ENCODE measurements at regions not wholly inside any gene's neighbourhood (a gene's known extent, or its start where the extent isn't known, plus 50 kb on each side); places are given as distances from the start of the nearest gene placed in this dataset.

- H3K4me1 Mint-ChIP-seq (ENCODE audit: low read depth): no peaks in the 10 kb centered on the region
- CTCF ChIA-PET: no interaction called here
- POLR2A ChIA-PET: no interaction called here
- intact Hi-C loops (cut with micrococcal nuclease): no loop called here
- no peaks in the 10 kb centered on the region for H3K36me3 Mint-ChIP-seq
- H3K27ac Mint-ChIP-seq: no peak overlapping the region
- no peaks in the 10 kb centered on the region for H3K27me3 Mint-ChIP-seq
- no peaks in the 10 kb centered on the region for H3K9me3 Mint-ChIP-seq
- DNase-seq: no peak
- H3K4me3 Mint-ChIP-seq: no peak overlapping the region
These were observed 2084.5 kb downstream of the MRPL39 start for GRCh38 chr21:23522751-23523150.

GRCh38 chr21:23507501-23507900 lies 2099.8 kb downstream of the MRPL39 start:
- Mint-ChIP-seq H3K36me3 (no peaks in the 10 kb centered on the region), H3K9me3 (no peaks in the 10 kb centered on the region), H3K27me3 (no peaks in the 10 kb centered on the region), H3K27ac (no peak overlapping the region), H3K4me1 (ENCODE audit: low read depth) (no peaks in the 10 kb centered on the region), H3K4me3 (no peak overlapping the region)
- CTCF ChIA-PET: no interaction called here
- intact Hi-C loops (cut with micrococcal nuclease): no loop called here
- no peak for DNase-seq
- POLR2A ChIA-PET: no interaction called here

- peaks cover 19% of the 10 kb centered on the region for H3K9me3 Mint-ChIP-seq
- H3K27me3 Mint-ChIP-seq: no peaks in the 10 kb centered on the region
- no peaks in the 10 kb centered on the region for H3K36me3 Mint-ChIP-seq
- intact Hi-C loops (cut with micrococcal nuclease): no loop called here
- no peaks in the 10 kb centered on the region for H3K4me1 Mint-ChIP-seq (ENCODE audit: low read depth)
- H3K4me3 Mint-ChIP-seq: no peak overlapping the region
- H3K27ac Mint-ChIP-seq: no peak overlapping the region
- no peak for DNase-seq
- CTCF ChIA-PET: interaction anchor here (0.6 kb wide), 1 partner anchor 1884 kb away, joined by 4 read pairs; no protein-coding TSS in a partner anchor
- POLR2A ChIA-PET: no interaction called here
These were observed 2110.6 kb downstream of the MRPL39 start for GRCh38 chr21:23496729-23497128.

- CTCF ChIA-PET: no interaction called here
- POLR2A ChIA-PET: no interaction called here
- H3K4me3 Mint-ChIP-seq: no peak overlapping the region
- H3K4me1 Mint-ChIP-seq (ENCODE audit: low read depth): no peaks in the 10 kb centered on the region
- intact Hi-C loops (cut with micrococcal nuclease): no loop called here
- DNase-seq: no peak
- H3K9me3 Mint-ChIP-seq: peaks cover 1% of the 10 kb centered on the region
- H3K27ac Mint-ChIP-seq: no peak overlapping the region
- H3K27me3 Mint-ChIP-seq: no peaks in the 10 kb centered on the region
- no peaks in the 10 kb centered on the region for H3K36me3 Mint-ChIP-seq
These were observed 2119.0 kb downstream of the MRPL39 start for GRCh38 chr21:23488245-23488644.

- intact Hi-C loops (cut with micrococcal nuclease): no loop called here
- no peaks in the 10 kb centered on the region for H3K27me3 Mint-ChIP-seq
- H3K36me3 Mint-ChIP-seq: no peaks in the 10 kb centered on the region
- ChIA-PET CTCF (no interaction called here), POLR2A (no interaction called here)
- H3K4me3 Mint-ChIP-seq: no peak overlapping the region
- H3K9me3 Mint-ChIP-seq: peaks cover 2% of the 10 kb centered on the region
- no peaks in the 10 kb centered on the region for H3K4me1 Mint-ChIP-seq (ENCODE audit: low read depth)
- DNase-seq: no peak
- H3K27ac Mint-ChIP-seq: no peak overlapping the region
These were observed 2126.6 kb downstream of the MRPL39 start for GRCh38 chr21:23480591-23481270.

- no peak for DNase-seq
- no peak overlapping the region for H3K27ac Mint-ChIP-seq
These were observed 2128.9 kb downstream of the MRPL39 start for GRCh38 chr21:23478381-23478780.

GRCh38 chr21:23475281-23476219 lies 2131.7 kb downstream of the MRPL39 start:
- intact Hi-C loops (cut with micrococcal nuclease): no loop called here
- no peaks in the 10 kb centered on the region for H3K36me3 Mint-ChIP-seq
- H3K9me3 Mint-ChIP-seq: no peaks in the 10 kb centered on the region
- H3K27ac Mint-ChIP-seq: no peak overlapping the region
- ChIA-PET CTCF (no interaction called here), POLR2A (no interaction called here)
- no peaks in the 10 kb centered on the region for H3K27me3 Mint-ChIP-seq
- H3K4me3 Mint-ChIP-seq: no peak overlapping the region
- DNase-seq: no peak
- H3K4me1 Mint-ChIP-seq (ENCODE audit: low read depth): no peaks in the 10 kb centered on the region

More at GRCh38 chr21:23478381-23478780, 2128.9 kb downstream of the MRPL39 start:
- CTCF ChIA-PET: interaction anchor here (0.6 kb wide), 1 partner anchor 56 kb away, joined by 3 read pairs; no protein-coding TSS in a partner anchor
- Mint-ChIP-seq H3K4me1 (ENCODE audit: low read depth) (no peaks in the 10 kb centered on the region), H3K4me3 (no peak overlapping the region), H3K36me3 (no peaks in the 10 kb centered on the region), H3K9me3 (peaks cover 2% of the 10 kb centered on the region), H3K27me3 (no peaks in the 10 kb centered on the region)
- intact Hi-C loops (cut with micrococcal nuclease): no loop called here
- POLR2A ChIA-PET: no interaction called here

GRCh38 chr21:23471877-23472276 lies 2135.4 kb downstream of the MRPL39 start:
- H3K4me3 Mint-ChIP-seq: no peak overlapping the region
- no peak for DNase-seq
- no peak overlapping the region for H3K27ac Mint-ChIP-seq
- no peaks in the 10 kb centered on the region for H3K4me1 Mint-ChIP-seq (ENCODE audit: low read depth)
- no peaks in the 10 kb centered on the region for H3K36me3 Mint-ChIP-seq
- H3K27me3 Mint-ChIP-seq: no peaks in the 10 kb centered on the region
- POLR2A ChIA-PET: no interaction called here
- CTCF ChIA-PET: no interaction called here
- intact Hi-C loops (cut with micrococcal nuclease): no loop called here
- no peaks in the 10 kb centered on the region for H3K9me3 Mint-ChIP-seq

- Mint-ChIP-seq H3K27me3 (no peaks in the 10 kb centered on the region), H3K4me1 (ENCODE audit: low read depth) (no peaks in the 10 kb centered on the region), H3K36me3 (no peaks in the 10 kb centered on the region), H3K4me3 (no peak overlapping the region), H3K9me3 (peaks cover 8% of the 10 kb centered on the region), H3K27ac (no peak overlapping the region)
- intact Hi-C loops (cut with micrococcal nuclease): no loop called here
- ChIA-PET POLR2A (no interaction called here), CTCF (no interaction called here)
- no peak for DNase-seq
These were observed 2143.9 kb downstream of the MRPL39 start for GRCh38 chr21:23463365-23463764.

GRCh38 chr21:23455676-23456075 lies 2151.6 kb downstream of the MRPL39 start:
- H3K4me1 Mint-ChIP-seq (ENCODE audit: low read depth): no peaks in the 10 kb centered on the region
- H3K27me3 Mint-ChIP-seq: no peaks in the 10 kb centered on the region
- intact Hi-C loops (cut with micrococcal nuclease): no loop called here
- ChIA-PET POLR2A (no interaction called here), CTCF (no interaction called here)
- H3K4me3 Mint-ChIP-seq: no peak overlapping the region
- no peak overlapping the region for H3K27ac Mint-ChIP-seq
- no peaks in the 10 kb centered on the region for H3K36me3 Mint-ChIP-seq
- DNase-seq: no peak
- peaks cover 5% of the 10 kb centered on the region for H3K9me3 Mint-ChIP-seq

GRCh38 chr21:23452384-23453083 lies 2154.7 kb downstream of the MRPL39 start:
- DNase-seq: peak; percentile 11
- peaks cover 5% of the 10 kb centered on the region for H3K9me3 Mint-ChIP-seq
- ChIA-PET POLR2A (no interaction called here), CTCF (no interaction called here)
- no peaks in the 10 kb centered on the region for H3K36me3 Mint-ChIP-seq
- H3K4me3 Mint-ChIP-seq: no peak overlapping the region
- H3K27ac Mint-ChIP-seq: no peak overlapping the region
- no peaks in the 10 kb centered on the region for H3K4me1 Mint-ChIP-seq (ENCODE audit: low read depth)
- H3K27me3 Mint-ChIP-seq: no peaks in the 10 kb centered on the region
- intact Hi-C loops (cut with micrococcal nuclease): no loop called here

- CTCF ChIA-PET: no interaction called here
- H3K9me3 Mint-ChIP-seq: no peaks in the 10 kb centered on the region
- intact Hi-C loops (cut with micrococcal nuclease): no loop called here
- POLR2A ChIA-PET: no interaction called here
- H3K27me3 Mint-ChIP-seq: no peaks in the 10 kb centered on the region
- DNase-seq: no peak
- H3K4me1 Mint-ChIP-seq (ENCODE audit: low read depth): no peaks in the 10 kb centered on the region
- no peak overlapping the region for H3K4me3 Mint-ChIP-seq
- no peak overlapping the region for H3K27ac Mint-ChIP-seq
- no peaks in the 10 kb centered on the region for H3K36me3 Mint-ChIP-seq
These were observed 2162.0 kb downstream of the MRPL39 start for GRCh38 chr21:23445307-23445706.

Data from activated CD4-positive, alpha-beta memory T cell treated with anti-CD3 and anti-CD28 coated beads for 36 hours (primary cell).